ENCODE measurements at regions not wholly inside any gene's neighbourhood (a gene's known extent, or its start where the extent isn't known, plus 50 kb on each side); places are given as distances from the start of the nearest gene placed in this dataset.

- no peak for TF ChIP-seq CTCF (IDR thresholded peaks at IDR 0.05; ENCODE audit: low read depth, low read length, missing control alignments)
- DNase-seq (ENCODE audit: low read depth), result peak; percentile 98
Observed at GRCh38 chr11:110907629-110908028, 195.4 kb upstream of the ARHGAP20 start.

GRCh38 chr11:110903830-110904229 is 191.6 kb upstream of the ARHGAP20 start:
- peak; percentile 31 for DNase-seq (ENCODE audit: low read depth)
- no peak for TF ChIP-seq CTCF (IDR thresholded peaks at IDR 0.05; ENCODE audit: low read depth, low read length, missing control alignments)
- in situ Hi-C loops (cut with HindIII; ENCODE audit: low sequenced_read_pairs), result no loop called here
- H3K4me3 ChIP-seq (ENCODE audit: low read depth, low read length), result no peak overlapping the region

More at GRCh38 chr11:110907629-110908028, 195.4 kb upstream of the ARHGAP20 start:
- in situ Hi-C loops (cut with HindIII; ENCODE audit: low sequenced_read_pairs), result loop anchor here (5.0 kb wide), 1 partner anchor 95 kb away; no protein-coding TSS in a partner anchor
- no peak overlapping the region for H3K4me3 ChIP-seq (ENCODE audit: low read depth, low read length)

- no peak overlapping the region for H3K4me3 ChIP-seq (ENCODE audit: low read depth, low read length)
- in situ Hi-C loops (cut with HindIII; ENCODE audit: low sequenced_read_pairs), result no loop called here
- no peak for DNase-seq (ENCODE audit: low read depth)
- TF ChIP-seq CTCF (IDR thresholded peaks at IDR 0.05; ENCODE audit: low read depth, low read length, missing control alignments), result no peak
Observed at GRCh38 chr11:110903378-110903777, 191.1 kb upstream of the ARHGAP20 start.

- no peak overlapping the region for H3K4me3 ChIP-seq (ENCODE audit: low read depth, low read length)
- in situ Hi-C loops (cut with HindIII; ENCODE audit: low sequenced_read_pairs), result no loop called here
- TF ChIP-seq CTCF (IDR thresholded peaks at IDR 0.05; ENCODE audit: low read depth, low read length, missing control alignments), result no peak
- no peak for DNase-seq (ENCODE audit: low read depth)
Observed at GRCh38 chr11:110901441-110901840, 189.2 kb upstream of the ARHGAP20 start.

- DNase-seq (ENCODE audit: low read depth), result no peak
- H3K4me3 ChIP-seq (ENCODE audit: low read depth, low read length), result no peak overlapping the region
- in situ Hi-C loops (cut with HindIII; ENCODE audit: low sequenced_read_pairs), result no loop called here
- TF ChIP-seq CTCF (IDR thresholded peaks at IDR 0.05; ENCODE audit: low read depth, low read length, missing control alignments), result no peak
Observed at GRCh38 chr11:110900426-110900825, 188.2 kb upstream of the ARHGAP20 start.

GRCh38 chr11:110897035-110897434 is 184.8 kb upstream of the ARHGAP20 start:
- in situ Hi-C loops (cut with HindIII; ENCODE audit: low sequenced_read_pairs), result no loop called here
- DNase-seq (ENCODE audit: low read depth), result peak; percentile 72
- no peak for TF ChIP-seq CTCF (IDR thresholded peaks at IDR 0.05; ENCODE audit: low read depth, low read length, missing control alignments)
- no peak overlapping the region for H3K4me3 ChIP-seq (ENCODE audit: low read depth, low read length)

- no peak for TF ChIP-seq CTCF (IDR thresholded peaks at IDR 0.05; ENCODE audit: low read depth, low read length, missing control alignments)
- peak; percentile 66 for DNase-seq (ENCODE audit: low read depth)
- H3K4me3 ChIP-seq (ENCODE audit: low read depth, low read length), result no peak overlapping the region
- in situ Hi-C loops (cut with HindIII; ENCODE audit: low sequenced_read_pairs), result no loop called here
Observed at GRCh38 chr11:110896358-110896757, 184.1 kb upstream of the ARHGAP20 start.
